GM23338 (cell line): ENCODE measurements at regions not wholly inside any gene's neighbourhood (a gene's known extent, or its start where the extent isn't known, plus 50 kb on each side); places are given as distances from the start of the nearest gene placed in this dataset.

Source experiments
- ATAC-seq: fragments of 200-7000 bp; cut with Tn5 transposase; 3 replicates; pipeline ENCODE4 v1.9.1; 2020
- DNase-seq: peaks from one replicate; pipeline ENCODE4 v3.0.0-alpha.2; 2015; ENCODE audit warnings: low spot score
- H2AFZ ChIP-seq: fragments of 200-600 bp; sonication (generic); 2 replicates; pipeline ENCODE4 v1.8.0; 2016; ENCODE audit warnings: antibody characterized with exemption, mild to moderate bottlenecking, moderate library complexity
- H3F3A ChIP-seq: fragments of 200-600 bp; sonication (generic); replicated peaks from 2 replicates; pipeline ENCODE4 v1.8.0; 2017; ENCODE audit warnings: antibody characterized with exemption, mixed run types, low read depth
- H3K27ac ChIP-seq: fragments of 200-600 bp; sonication (generic); 2 replicates; pipeline ENCODE4 v1.6.1; 2016; ENCODE audit warnings: low read depth
- H3K27me3 ChIP-seq: fragments of 200-600 bp; sonication (generic); 2 replicates; pipeline ENCODE4 v1.8.0; 2016; ENCODE audit warnings: mild to moderate bottlenecking, mixed run types, moderate library complexity; ENCODE audit not compliant: insufficient read depth
- H3K36me3 ChIP-seq: fragments of 200-600 bp; sonication (generic); 2 replicates; pipeline ENCODE4 v1.8.0; 2016; ENCODE audit warnings: mild to moderate bottlenecking; ENCODE audit not compliant: insufficient read depth
- H3K4me1 ChIP-seq: fragments of 200-600 bp; sonication (generic); 2 replicates; pipeline ENCODE4 v1.8.0; 2016; ENCODE audit warnings: mild to moderate bottlenecking, moderate library complexity; ENCODE audit not compliant: insufficient read depth
- H3K4me2 ChIP-seq: fragments of 200-600 bp; sonication (generic); 2 replicates; pipeline ENCODE4 v1.7.1; 2017; ENCODE audit warnings: mixed run types
- H3K4me3 ChIP-seq: fragments of 200-600 bp; sonication (generic); 2 replicates; pipeline ENCODE4 v1.6.1; 2016; ENCODE audit warnings: mixed run types
- H3K79me2 ChIP-seq: fragments of 200-600 bp; sonication (generic); replicated peaks from 2 replicates; pipeline ENCODE4 v1.8.0; 2017; ENCODE audit warnings: mild to moderate bottlenecking; ENCODE audit not compliant: insufficient read depth
- H3K9me2 ChIP-seq: fragments of 200-600 bp; sonication (generic); 2 replicates; pipeline ENCODE4 v1.8.0; 2017; ENCODE audit not compliant: insufficient read depth
- H4K20me1 ChIP-seq: fragments of 200-600 bp; sonication (generic); replicated peaks from 2 replicates; pipeline ENCODE4 v1.8.0; 2017; ENCODE audit warnings: mild to moderate bottlenecking; ENCODE audit not compliant: insufficient read depth
- H3K27ac Mint-ChIP-seq: 2 replicates; pipeline ENCODE4 v1.8.0; 2020; ENCODE audit warnings: inconsistent platforms, mild to moderate bottlenecking, moderate library complexity, mixed read lengths
- H3K27me3 Mint-ChIP-seq: 3 replicates; pipeline ENCODE4 v1.8.0; 2022; ENCODE audit warnings: low read depth, mild to moderate bottlenecking, moderate library complexity, mixed read lengths, inconsistent platforms; ENCODE audit not compliant: insufficient read depth, poor library complexity
- H3K36me3 Mint-ChIP-seq: 3 replicates; pipeline ENCODE4 v1.8.0; 2021; ENCODE audit warnings: low read depth, mild to moderate bottlenecking, inconsistent platforms, moderate library complexity, mixed read lengths
- H3K4me1 Mint-ChIP-seq: 3 replicates; pipeline ENCODE4 v1.8.0; 2020; ENCODE audit warnings: mild to moderate bottlenecking, inconsistent platforms, mixed read lengths
- H3K4me3 Mint-ChIP-seq: 3 replicates; pipeline ENCODE4 v1.8.0; 2021; ENCODE audit warnings: moderate library complexity, mild to moderate bottlenecking, inconsistent platforms, mixed read lengths
- H3K9me3 Mint-ChIP-seq: 3 replicates; pipeline ENCODE4 v1.8.0; 2020; ENCODE audit warnings: moderate library complexity, mild to moderate bottlenecking, inconsistent platforms, mixed read lengths
- CREB1 ChIP-seq: fragments of 250-450 bp; sonication (Bioruptor Pico); IDR thresholded peaks from 2 replicates; pipeline ENCODE4 v1.5.0; 2020; ENCODE audit warnings: low read depth, mild to moderate bottlenecking, moderate library complexity
- EZH2 ChIP-seq: fragments of 200-600 bp; sonication (generic); IDR thresholded peaks from one replicate; pipeline ENCODE4 v1.8.0; 2017; ENCODE audit warnings: antibody characterized with exemption, mild to moderate bottlenecking, low read depth; ENCODE audit not compliant: unreplicated experiment
- EZH2phosphoT487 ChIP-seq: fragments of 200-600 bp; sonication (generic); IDR thresholded peaks from one replicate; pipeline ENCODE4 v1.8.1; 2018; ENCODE audit warnings: antibody characterized with exemption; ENCODE audit not compliant: unreplicated experiment
- JUNB ChIP-seq: IDR thresholded peaks from one replicate; pipeline ENCODE4 v1.6.1; 2016; ENCODE audit warnings: antibody characterized with exemption; ENCODE audit not compliant: unreplicated experiment
- NANOG ChIP-seq: IDR thresholded peaks from 2 replicates; pipeline ENCODE4 v1.6.1; 2016; ENCODE audit warnings: antibody characterized with exemption, borderline replicate concordance
- POLR2AphosphoS5 ChIP-seq: IDR thresholded peaks from 2 replicates; pipeline ENCODE4 v1.6.1; 2016; ENCODE audit warnings: antibody characterized with exemption, low read depth
- STAT1 ChIP-seq: IDR thresholded peaks from one replicate; pipeline ENCODE4 v1.6.1; 2016; ENCODE audit warnings: antibody characterized with exemption; ENCODE audit not compliant: unreplicated experiment
- ZNF114 ChIP-seq: fragments of 250-450 bp; sonication (Bioruptor Pico); IDR thresholded peaks from 2 replicates; pipeline ENCODE4 v1.5.0; 2020; ENCODE audit warnings: mild to moderate bottlenecking, moderate library complexity
- ZNF331 ChIP-seq: fragments of 250-450 bp; sonication (Bioruptor Pico); IDR thresholded peaks from 2 replicates; pipeline ENCODE4 v1.5.0; 2020; ENCODE audit warnings: low read depth, mild to moderate bottlenecking, moderate library complexity
- TF ChIP-seq, protein P1 (sequence below): fragments of 250-450 bp; sonication (Bioruptor Pico); IDR thresholded peaks from 2 replicates; pipeline ENCODE4 v1.5.0; 2020; ENCODE audit warnings: mild to moderate bottlenecking, moderate library complexity
- TF ChIP-seq, protein P2 (sequence below): IDR thresholded peaks from one replicate; pipeline ENCODE4 v1.6.1; 2018; ENCODE audit warnings: antibody characterized with exemption; ENCODE audit not compliant: unreplicated experiment
- TF ChIP-seq, protein P3 (sequence below): IDR thresholded peaks from 2 replicates; pipeline ENCODE4 v1.6.1; 2016; ENCODE audit warnings: antibody characterized with exemption
- TF ChIP-seq, protein P4 (sequence below), 2 experiments: fragments of 200-600 bp in 1 of 2; sonication (generic) in 1 of 2; conservative IDR thresholded peaks; 2 replicates each; pipeline versions ENCODE4 v1.5.1 to v1.6.1; 2016 to 2017; ENCODE audit warnings: antibody characterized with exemption in 2 of 2, low read depth in 2 of 2, mild to moderate bottlenecking in 2 of 2, moderate library complexity in 1 of 2

DNA sequence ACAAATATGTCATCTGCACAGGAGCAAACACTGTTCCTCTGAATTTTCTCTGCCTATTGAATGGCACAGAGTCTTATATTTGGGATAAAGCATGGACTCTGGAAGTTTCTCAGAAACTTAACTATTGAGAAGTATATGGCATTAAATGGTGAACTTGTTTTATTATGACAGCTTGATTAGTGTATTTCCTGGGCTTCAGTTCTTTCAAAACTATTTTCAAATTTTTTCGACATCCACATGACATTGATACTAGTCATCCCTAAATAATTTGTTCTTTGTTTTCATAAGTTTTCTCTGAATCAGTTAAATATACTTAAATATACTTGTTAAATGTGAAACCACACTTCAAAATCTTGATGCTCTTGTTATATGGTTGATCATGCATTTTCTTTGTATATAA lies 144.0 kb upstream of the TSHZ2 start:
- Histone ChIP-seq H3K27ac (no peak overlapping the region), H3K36me3 (no peaks in the 10 kb centered on the region), H3F3A (no peaks in the 10 kb centered on the region), H2AFZ (no peak overlapping the region), H3K4me1 (no peaks in the 10 kb centered on the region), H3K79me2 (no peaks in the 10 kb centered on the region), H3K4me3 (no peak overlapping the region), H3K9me2 (peaks cover 6% of the 10 kb centered on the region; the same call in 1 of the 2 replicates), H4K20me1 (no peaks in the 10 kb centered on the region), H3K4me2 (no peak overlapping the region), H3K27me3 (no peaks in the 10 kb centered on the region)
- DNase-seq, result no peak
- H3K27me3 Mint-ChIP-seq, result peaks cover 5% of the 10 kb centered on the region
- H3K4me3 Mint-ChIP-seq, result no peak overlapping the region
- TF ChIP-seq CREB1 (CRISPR knock-in tag) (no peak), EZH2phosphoT487 (no peak), ZNF114 (CRISPR knock-in tag) (no peak), STAT1 (no peak), NANOG (no peak), JUNB (no peak), EZH2 (no peak), POLR2AphosphoS5 (no peak), ZNF331 (no peak)
- TF ChIP-seq, protein P1, sequence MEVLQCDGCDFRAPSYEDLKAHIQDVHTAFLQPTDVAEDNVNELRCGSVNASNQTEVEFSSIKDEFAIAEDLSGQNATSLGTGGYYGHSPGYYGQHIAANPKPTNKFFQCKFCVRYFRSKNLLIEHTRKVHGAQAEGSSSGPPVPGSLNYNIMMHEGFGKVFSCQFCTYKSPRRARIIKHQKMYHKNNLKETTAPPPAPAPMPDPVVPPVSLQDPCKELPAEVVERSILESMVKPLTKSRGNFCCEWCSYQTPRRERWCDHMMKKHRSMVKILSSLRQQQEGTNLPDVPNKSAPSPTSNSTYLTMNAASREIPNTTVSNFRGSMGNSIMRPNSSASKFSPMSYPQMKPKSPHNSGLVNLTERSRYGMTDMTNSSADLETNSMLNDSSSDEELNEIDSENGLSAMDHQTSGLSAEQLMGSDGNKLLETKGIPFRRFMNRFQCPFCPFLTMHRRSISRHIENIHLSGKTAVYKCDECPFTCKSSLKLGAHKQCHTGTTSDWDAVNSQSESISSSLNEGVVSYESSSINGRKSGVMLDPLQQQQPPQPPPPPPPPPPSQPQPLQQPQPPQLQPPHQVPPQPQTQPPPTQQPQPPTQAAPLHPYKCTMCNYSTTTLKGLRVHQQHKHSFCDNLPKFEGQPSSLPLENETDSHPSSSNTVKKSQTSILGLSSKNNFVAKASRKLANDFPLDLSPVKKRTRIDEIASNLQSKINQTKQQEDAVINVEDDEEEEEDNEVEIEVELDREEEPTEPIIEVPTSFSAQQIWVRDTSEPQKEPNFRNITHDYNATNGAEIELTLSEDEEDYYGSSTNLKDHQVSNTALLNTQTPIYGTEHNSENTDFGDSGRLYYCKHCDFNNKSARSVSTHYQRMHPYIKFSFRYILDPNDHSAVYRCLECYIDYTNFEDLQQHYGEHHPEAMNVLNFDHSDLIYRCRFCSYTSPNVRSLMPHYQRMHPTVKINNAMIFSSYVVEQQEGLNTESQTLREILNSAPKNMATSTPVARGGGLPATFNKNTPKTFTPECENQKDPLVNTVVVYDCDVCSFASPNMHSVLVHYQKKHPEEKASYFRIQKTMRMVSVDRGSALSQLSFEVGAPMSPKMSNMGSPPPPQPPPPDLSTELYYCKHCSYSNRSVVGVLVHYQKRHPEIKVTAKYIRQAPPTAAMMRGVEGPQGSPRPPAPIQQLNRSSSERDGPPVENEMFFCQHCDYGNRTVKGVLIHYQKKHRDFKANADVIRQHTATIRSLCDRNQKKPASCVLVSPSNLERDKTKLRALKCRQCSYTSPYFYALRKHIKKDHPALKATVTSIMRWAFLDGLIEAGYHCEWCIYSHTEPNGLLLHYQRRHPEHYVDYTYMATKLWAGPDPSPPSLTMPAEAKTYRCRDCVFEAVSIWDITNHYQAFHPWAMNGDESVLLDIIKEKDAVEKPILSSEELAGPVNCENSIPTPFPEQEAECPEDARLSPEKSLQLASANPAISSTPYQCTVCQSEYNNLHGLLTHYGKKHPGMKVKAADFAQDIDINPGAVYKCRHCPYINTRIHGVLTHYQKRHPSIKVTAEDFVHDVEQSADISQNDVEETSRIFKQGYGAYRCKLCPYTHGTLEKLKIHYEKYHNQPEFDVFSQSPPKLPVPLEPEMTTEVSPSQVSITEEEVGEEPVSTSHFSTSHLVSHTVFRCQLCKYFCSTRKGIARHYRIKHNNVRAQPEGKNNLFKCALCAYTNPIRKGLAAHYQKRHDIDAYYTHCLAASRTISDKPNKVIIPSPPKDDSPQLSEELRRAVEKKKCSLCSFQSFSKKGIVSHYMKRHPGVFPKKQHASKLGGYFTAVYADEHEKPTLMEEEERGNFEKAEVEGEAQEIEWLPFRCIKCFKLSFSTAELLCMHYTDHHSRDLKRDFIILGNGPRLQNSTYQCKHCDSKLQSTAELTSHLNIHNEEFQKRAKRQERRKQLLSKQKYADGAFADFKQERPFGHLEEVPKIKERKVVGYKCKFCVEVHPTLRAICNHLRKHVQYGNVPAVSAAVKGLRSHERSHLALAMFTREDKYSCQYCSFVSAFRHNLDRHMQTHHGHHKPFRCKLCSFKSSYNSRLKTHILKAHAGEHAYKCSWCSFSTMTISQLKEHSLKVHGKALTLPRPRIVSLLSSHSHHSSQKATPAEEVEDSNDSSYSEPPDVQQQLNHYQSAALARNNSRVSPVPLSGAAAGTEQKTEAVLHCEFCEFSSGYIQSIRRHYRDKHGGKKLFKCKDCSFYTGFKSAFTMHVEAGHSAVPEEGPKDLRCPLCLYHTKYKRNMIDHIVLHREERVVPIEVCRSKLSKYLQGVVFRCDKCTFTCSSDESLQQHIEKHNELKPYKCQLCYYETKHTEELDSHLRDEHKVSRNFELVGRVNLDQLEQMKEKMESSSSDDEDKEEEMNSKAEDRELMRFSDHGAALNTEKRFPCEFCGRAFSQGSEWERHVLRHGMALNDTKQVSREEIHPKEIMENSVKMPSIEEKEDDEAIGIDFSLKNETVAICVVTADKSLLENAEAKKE (CRISPR knock-in tag), result no peak
- TF ChIP-seq, protein P2, sequence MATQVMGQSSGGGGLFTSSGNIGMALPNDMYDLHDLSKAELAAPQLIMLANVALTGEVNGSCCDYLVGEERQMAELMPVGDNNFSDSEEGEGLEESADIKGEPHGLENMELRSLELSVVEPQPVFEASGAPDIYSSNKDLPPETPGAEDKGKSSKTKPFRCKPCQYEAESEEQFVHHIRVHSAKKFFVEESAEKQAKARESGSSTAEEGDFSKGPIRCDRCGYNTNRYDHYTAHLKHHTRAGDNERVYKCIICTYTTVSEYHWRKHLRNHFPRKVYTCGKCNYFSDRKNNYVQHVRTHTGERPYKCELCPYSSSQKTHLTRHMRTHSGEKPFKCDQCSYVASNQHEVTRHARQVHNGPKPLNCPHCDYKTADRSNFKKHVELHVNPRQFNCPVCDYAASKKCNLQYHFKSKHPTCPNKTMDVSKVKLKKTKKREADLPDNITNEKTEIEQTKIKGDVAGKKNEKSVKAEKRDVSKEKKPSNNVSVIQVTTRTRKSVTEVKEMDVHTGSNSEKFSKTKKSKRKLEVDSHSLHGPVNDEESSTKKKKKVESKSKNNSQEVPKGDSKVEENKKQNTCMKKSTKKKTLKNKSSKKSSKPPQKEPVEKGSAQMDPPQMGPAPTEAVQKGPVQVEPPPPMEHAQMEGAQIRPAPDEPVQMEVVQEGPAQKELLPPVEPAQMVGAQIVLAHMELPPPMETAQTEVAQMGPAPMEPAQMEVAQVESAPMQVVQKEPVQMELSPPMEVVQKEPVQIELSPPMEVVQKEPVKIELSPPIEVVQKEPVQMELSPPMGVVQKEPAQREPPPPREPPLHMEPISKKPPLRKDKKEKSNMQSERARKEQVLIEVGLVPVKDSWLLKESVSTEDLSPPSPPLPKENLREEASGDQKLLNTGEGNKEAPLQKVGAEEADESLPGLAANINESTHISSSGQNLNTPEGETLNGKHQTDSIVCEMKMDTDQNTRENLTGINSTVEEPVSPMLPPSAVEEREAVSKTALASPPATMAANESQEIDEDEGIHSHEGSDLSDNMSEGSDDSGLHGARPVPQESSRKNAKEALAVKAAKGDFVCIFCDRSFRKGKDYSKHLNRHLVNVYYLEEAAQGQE, result no peak
- TF ChIP-seq, protein P3, sequence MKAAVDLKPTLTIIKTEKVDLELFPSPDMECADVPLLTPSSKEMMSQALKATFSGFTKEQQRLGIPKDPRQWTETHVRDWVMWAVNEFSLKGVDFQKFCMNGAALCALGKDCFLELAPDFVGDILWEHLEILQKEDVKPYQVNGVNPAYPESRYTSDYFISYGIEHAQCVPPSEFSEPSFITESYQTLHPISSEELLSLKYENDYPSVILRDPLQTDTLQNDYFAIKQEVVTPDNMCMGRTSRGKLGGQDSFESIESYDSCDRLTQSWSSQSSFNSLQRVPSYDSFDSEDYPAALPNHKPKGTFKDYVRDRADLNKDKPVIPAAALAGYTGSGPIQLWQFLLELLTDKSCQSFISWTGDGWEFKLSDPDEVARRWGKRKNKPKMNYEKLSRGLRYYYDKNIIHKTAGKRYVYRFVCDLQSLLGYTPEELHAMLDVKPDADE, result no peak
- TF ChIP-seq, protein P4, sequence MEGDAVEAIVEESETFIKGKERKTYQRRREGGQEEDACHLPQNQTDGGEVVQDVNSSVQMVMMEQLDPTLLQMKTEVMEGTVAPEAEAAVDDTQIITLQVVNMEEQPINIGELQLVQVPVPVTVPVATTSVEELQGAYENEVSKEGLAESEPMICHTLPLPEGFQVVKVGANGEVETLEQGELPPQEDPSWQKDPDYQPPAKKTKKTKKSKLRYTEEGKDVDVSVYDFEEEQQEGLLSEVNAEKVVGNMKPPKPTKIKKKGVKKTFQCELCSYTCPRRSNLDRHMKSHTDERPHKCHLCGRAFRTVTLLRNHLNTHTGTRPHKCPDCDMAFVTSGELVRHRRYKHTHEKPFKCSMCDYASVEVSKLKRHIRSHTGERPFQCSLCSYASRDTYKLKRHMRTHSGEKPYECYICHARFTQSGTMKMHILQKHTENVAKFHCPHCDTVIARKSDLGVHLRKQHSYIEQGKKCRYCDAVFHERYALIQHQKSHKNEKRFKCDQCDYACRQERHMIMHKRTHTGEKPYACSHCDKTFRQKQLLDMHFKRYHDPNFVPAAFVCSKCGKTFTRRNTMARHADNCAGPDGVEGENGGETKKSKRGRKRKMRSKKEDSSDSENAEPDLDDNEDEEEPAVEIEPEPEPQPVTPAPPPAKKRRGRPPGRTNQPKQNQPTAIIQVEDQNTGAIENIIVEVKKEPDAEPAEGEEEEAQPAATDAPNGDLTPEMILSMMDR (conservative IDR thresholded peaks at IDR 0.05; ENCODE audit: low read depth in 2 of 2), result no peak
- no peaks in the 10 kb centered on the region for H3K4me1 Mint-ChIP-seq
- ATAC-seq, result no peak
- H3K9me3 Mint-ChIP-seq, result peaks cover 8% of the 10 kb centered on the region
- H3K36me3 Mint-ChIP-seq, result no peaks in the 10 kb centered on the region; the same call in 2 of the 3 replicates
- no peak overlapping the region for H3K27ac Mint-ChIP-seq
